ENCODE measurements at regions not wholly inside any gene's neighbourhood (a gene's known extent, or its start where the extent isn't known, plus 50 kb on each side); places are given as distances from the start of the nearest gene placed in this dataset.
A peak's percentile ranks its signal among the peaks of the same experiment; 100 is the strongest.

- Histone ChIP-seq H3K4me3 (no peak overlapping the region), H3K4me2 (peak overlapping the region; percentile 69), H3K9me3 (peaks cover 8% of the 10 kb centered on the region), H3K4me1 (peaks cover 29% of the 10 kb centered on the region), H3K27ac (peak overlapping the region; percentile 88 to 93)
- ATAC-seq, result peak; percentile 77 to 83
- FAIRE-seq, result no peak
- TF ChIP-seq EP300 (IDR thresholded peaks at IDR 0.05) (peak in 1 of 2 experiments; percentile 18; a peak in 1 of 5 replicates), RAD21 (conservative IDR thresholded peaks at IDR 0.05 in 1 of 2, IDR thresholded peaks at IDR 0.05 in 1 of 2) (0 out of 5 replicates have a peak, but pooled peaks of 1 of the 2 experiments have one; percentile 10), JUN (IDR thresholded peaks at IDR 0.05) (peak in 1 of 2 experiments; percentile 44; a peak in 2 of 5 replicates), JUNB (IDR thresholded peaks at IDR 0.05) (peak; percentile 59; the same call in 1 of the 2 replicates), MYC (IDR thresholded peaks at IDR 0.05; ENCODE audit: borderline replicate concordance, low read length) (no peak; the same call in 1 of the 2 replicates), ATOH8 (CRISPR knock-in tag; IDR thresholded peaks at IDR 0.05; ENCODE audit: low read depth) (peak; percentile 57; the same call in 1 of the 2 replicates), FOSL2 (IDR thresholded peaks at IDR 0.05) (peak; percentile 60; the same call in 1 of the 2 replicates), FOSL2 (CRISPR knock-in tag; IDR thresholded peaks at IDR 0.05) (peak; percentile 87), CTCF (IDR thresholded peaks at IDR 0.05) (no peak), SMC3 (IDR thresholded peaks at IDR 0.05) (no peak), MAZ (IDR thresholded peaks at IDR 0.05; ENCODE audit: borderline replicate concordance, low read depth, low read length) (no peak), CEBPB (IDR thresholded peaks at IDR 0.05) (0 out of 4 replicates have a peak, but pooled peaks of 1 of the 2 experiments have one; percentile 21), MAX (IDR thresholded peaks at IDR 0.05) (peak; percentile 70), E2F6 (IDR thresholded peaks at IDR 0.05; ENCODE audit: borderline replicate concordance, low read depth) (peak; percentile 41; the same call in 1 of the 2 replicates), GATA3 (IDR thresholded peaks at IDR 0.05; ENCODE audit: borderline replicate concordance) (peak; percentile 44; the same call in 1 of the 2 replicates)
- POLR2A ChIA-PET, result no interaction called here
- CTCF ChIA-PET, result interaction anchor here (0.8 to 3.6 kb wide), 7 partner anchors 12 to 248 kb away, joined by 3 to 19 read pairs (median 5); no protein-coding TSS in a partner anchor
- 5% methylated on average over 4 of the region's 6 CpGs for WGBS (ENCODE audit: missing lambda C conversion rate)
- peak; percentile 90 to 97 for DNase-seq (ENCODE audit: low read depth in 1 of 2, low spot score in 1 of 2)
These were observed 128.8 kb upstream of the ANO1 start for GRCh38 chr11:69949327-69949726.

GRCh38 chr11:69950120-69950519 is 128.0 kb upstream of the ANO1 start:
- DNase-seq (ENCODE audit: low read depth in 1 of 2, low spot score in 1 of 2) (peak; percentile 52 to 68), FAIRE-seq (no peak), ATAC-seq (peak in 1 of 2 experiments; percentile 21; a peak in 3 of 6 replicates)
- TF ChIP-seq HOXB5 (CRISPR knock-in tag; IDR thresholded peaks at IDR 0.05) (no peak), RAD21 (conservative IDR thresholded peaks at IDR 0.05 in 1 of 2, IDR thresholded peaks at IDR 0.05 in 1 of 2) (peak in 1 of 2 experiments; percentile 47; a peak in 2 of 5 replicates), MAZ (IDR thresholded peaks at IDR 0.05; ENCODE audit: borderline replicate concordance, low read depth, low read length) (no peak), CTCF (IDR thresholded peaks at IDR 0.05) (peak; percentile 38)
- Histone ChIP-seq H3K4me1 (peaks cover 29% of the 10 kb centered on the region), H3K27ac (peak overlapping the region; percentile 88 to 93), H3K4me3 (no peak overlapping the region), H3K4me2 (peak overlapping the region; percentile 69), H3K9me3 (peaks cover 8% of the 10 kb centered on the region)
- 80% methylated on average over 5 of the region's 8 CpGs for WGBS (ENCODE audit: missing lambda C conversion rate)
- ChIA-PET POLR2A (no interaction called here), CTCF (interaction anchor here (0.6 to 3.6 kb wide), 9 partner anchors 11 to 248 kb away, joined by 3 to 19 read pairs (median 5); no protein-coding TSS in a partner anchor)

Measured in A549 (cell line).